Left lung (tissue), 4 donors: ENCODE measurements at regions not wholly inside any gene's neighbourhood (a gene's known extent, or its start where the extent isn't known, plus 50 kb on each side); places are given as distances from the start of the nearest gene placed in this dataset.

Experiments used
- ATAC-seq: fragments of 200-7000 bp; cut with Tn5 transposase; one replicate; pipeline ENCODE4 v1.9.1; 2020; ENCODE audit warnings: moderate library complexity
- DNase-seq, 4 donors: peaks; one replicate each; pipeline ENCODE4 v3.0.0-alpha.2; 2013 to 2020
- H3K27ac ChIP-seq, 2 donors: fragments of 200-600 bp; sonication (generic) in 1 of 2; one replicate each; pipeline versions ENCODE4 v1.5.0 to v1.8.0; 2020 to 2021
- H3K27me3 ChIP-seq, 2 donors: fragments of 200-600 bp; sonication (generic) in 1 of 2; one replicate each; pipeline versions ENCODE4 v1.5.0 to v1.8.0; 2020 to 2021
- H3K36me3 ChIP-seq, 2 donors: fragments of 200-600 bp; sonication (generic) in 1 of 2; one replicate each; pipeline versions ENCODE4 v1.5.0 to v1.8.0; 2020 to 2021
- H3K4me1 ChIP-seq, 2 donors: fragments of 200-600 bp; one replicate each; pipeline ENCODE4 v1.8.0; 2021
- H3K4me3 ChIP-seq, 2 donors: fragments of 200-600 bp; sonication (generic) in 1 of 2; one replicate each; pipeline versions ENCODE4 v1.5.0 to v1.8.0; 2020 to 2021; ENCODE audit warnings: mild to moderate bottlenecking in 1 of 2
- H3K9me3 ChIP-seq, 2 donors: fragments of 200-600 bp; sonication (generic) in 1 of 2; one replicate each; pipeline versions ENCODE4 v1.5.0 to v1.8.0; 2020 to 2021
- intact Hi-C, 2 donors: fragments of 100-400 bp; cut with DNase I; formaldehyde crosslinking; loops; one replicate each; pipeline versions ENCODE4 v1.11.2 to v1.14.2; 2022
- TF ChIP-seq, protein P1 (sequence below), 2 donors: fragments of 200-600 bp; sonication (generic) in 1 of 2; IDR thresholded peaks; one replicate each; pipeline versions ENCODE4 v1.5.0 to v1.8.0; 2021; ENCODE audit warnings: antibody characterized with exemption in 2 of 2
- donor health status: DM: no; HTN: yes; CAD: no.
- donor health status: DM: no; HTN: no; CAD: no.

DNA sequence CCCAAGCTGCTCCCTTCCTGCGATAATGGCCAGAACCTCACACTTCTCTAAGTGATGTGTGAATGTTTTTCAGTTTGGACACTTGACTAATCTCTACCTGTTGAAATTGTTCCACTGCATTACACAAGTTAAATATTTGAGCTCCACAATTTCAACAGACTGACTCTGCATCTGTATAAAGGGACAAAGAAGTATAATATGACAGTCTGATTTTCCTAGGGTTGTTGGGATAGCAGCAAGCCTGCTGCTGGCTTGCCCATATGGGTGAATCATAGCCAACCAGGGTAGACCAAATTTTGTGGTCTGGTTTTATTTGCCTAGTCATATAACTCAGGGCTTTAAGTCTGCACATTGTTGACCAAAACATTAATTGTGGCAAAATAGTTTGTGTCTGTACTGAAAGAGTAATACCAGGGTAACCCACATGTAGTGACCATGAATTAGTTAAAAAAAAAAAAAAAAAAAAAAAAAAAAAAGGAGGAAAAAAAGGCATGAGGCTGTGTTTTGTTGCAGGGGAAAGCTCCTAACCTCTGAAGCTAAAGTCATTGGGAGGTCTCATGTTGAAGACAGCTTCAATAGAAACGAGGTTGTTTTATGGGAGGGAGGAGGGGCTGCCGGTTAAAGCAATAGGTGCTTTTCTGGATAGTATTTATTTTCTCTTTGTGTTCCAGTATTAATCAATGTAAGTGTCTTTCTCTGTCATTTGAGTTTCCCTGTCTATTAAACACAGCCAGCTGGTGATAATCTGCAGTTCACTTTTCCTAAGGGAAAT, 534.2 kb downstream of the RAB28 start:
- Histone ChIP-seq H3K27ac (no peak overlapping the region), H3K4me1 (no peaks in the 10 kb centered on the region), H3K27me3 (no peaks in the 10 kb centered on the region), H3K4me3 (no peak overlapping the region), H3K36me3 (no peaks in the 10 kb centered on the region), H3K9me3 (no peaks in the 10 kb centered on the region)
- TF ChIP-seq, protein P1, sequence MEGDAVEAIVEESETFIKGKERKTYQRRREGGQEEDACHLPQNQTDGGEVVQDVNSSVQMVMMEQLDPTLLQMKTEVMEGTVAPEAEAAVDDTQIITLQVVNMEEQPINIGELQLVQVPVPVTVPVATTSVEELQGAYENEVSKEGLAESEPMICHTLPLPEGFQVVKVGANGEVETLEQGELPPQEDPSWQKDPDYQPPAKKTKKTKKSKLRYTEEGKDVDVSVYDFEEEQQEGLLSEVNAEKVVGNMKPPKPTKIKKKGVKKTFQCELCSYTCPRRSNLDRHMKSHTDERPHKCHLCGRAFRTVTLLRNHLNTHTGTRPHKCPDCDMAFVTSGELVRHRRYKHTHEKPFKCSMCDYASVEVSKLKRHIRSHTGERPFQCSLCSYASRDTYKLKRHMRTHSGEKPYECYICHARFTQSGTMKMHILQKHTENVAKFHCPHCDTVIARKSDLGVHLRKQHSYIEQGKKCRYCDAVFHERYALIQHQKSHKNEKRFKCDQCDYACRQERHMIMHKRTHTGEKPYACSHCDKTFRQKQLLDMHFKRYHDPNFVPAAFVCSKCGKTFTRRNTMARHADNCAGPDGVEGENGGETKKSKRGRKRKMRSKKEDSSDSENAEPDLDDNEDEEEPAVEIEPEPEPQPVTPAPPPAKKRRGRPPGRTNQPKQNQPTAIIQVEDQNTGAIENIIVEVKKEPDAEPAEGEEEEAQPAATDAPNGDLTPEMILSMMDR (IDR thresholded peaks at IDR 0.05) = no peak
- ATAC-seq (no peak), DNase-seq (no peak)
- intact Hi-C loops = no loop called here

DNA sequence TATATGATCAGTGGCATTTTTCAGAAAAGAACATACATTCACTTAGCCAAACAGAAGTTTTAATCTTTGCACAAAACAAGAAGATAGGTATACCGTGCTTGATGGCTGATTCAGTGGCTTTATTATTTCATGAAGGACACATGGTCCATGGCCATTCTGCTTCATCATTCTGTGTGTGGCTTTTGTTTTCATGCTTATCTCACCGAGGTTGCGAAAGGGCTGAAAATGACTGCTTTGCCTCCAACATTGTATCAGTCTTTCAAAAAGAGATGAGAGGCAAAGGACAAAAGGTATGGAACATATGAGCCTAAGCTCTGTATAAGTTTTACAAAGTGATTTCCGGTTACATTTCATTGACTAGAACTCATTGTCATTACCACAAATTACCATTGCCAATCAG, 541.1 kb downstream of the RAB28 start:
- DNase-seq (no peak), ATAC-seq (no peak)
- intact Hi-C loops = no loop called here

DNA sequence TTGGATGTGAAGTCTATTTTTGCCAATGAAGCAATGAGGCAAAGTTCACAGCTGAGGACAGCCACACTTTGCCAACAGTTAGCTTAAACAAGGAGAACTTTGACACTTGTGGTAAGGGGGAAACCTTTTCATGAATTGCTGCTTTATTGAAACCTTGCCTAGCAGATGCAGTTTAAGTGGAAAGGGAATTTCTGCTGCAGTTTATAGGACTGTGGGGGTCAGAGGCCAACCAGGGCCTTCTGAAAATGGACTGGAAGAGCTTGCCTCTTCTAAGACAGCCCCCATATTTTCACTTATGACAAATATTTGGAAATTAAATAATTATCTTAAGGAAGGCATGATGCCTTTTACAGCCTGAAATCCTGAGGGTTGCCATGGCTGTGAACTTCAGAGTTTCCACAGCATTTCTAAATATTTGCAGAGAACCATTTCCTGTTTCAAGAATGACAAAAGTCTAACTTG, 550.3 kb downstream of the RAB28 start:
- no peak for ATAC-seq
- no peak overlapping the region for H3K4me3 ChIP-seq
- no peak for DNase-seq
- no peaks in the 10 kb centered on the region for H3K4me1 ChIP-seq
- intact Hi-C loops = no loop called here
- H3K9me3 ChIP-seq = no peaks in the 10 kb centered on the region
- no peak overlapping the region for H3K27ac ChIP-seq
- H3K27me3 ChIP-seq = no peaks in the 10 kb centered on the region
- no peaks in the 10 kb centered on the region for H3K36me3 ChIP-seq
- TF ChIP-seq, protein P1 (IDR thresholded peaks at IDR 0.05) = no peak

More for the DNA sequence above, 541.1 kb downstream of the RAB28 start:
- Histone ChIP-seq H3K9me3 (peaks cover 0 to 2% of the 10 kb centered on the region in 2 donors), H3K27ac (no peak overlapping the region), H3K36me3 (no peaks in the 10 kb centered on the region), H3K4me3 (no peak overlapping the region), H3K27me3 (no peaks in the 10 kb centered on the region), H3K4me1 (no peaks in the 10 kb centered on the region)
- TF ChIP-seq, protein P1 (IDR thresholded peaks at IDR 0.05) = no peak

DNA sequence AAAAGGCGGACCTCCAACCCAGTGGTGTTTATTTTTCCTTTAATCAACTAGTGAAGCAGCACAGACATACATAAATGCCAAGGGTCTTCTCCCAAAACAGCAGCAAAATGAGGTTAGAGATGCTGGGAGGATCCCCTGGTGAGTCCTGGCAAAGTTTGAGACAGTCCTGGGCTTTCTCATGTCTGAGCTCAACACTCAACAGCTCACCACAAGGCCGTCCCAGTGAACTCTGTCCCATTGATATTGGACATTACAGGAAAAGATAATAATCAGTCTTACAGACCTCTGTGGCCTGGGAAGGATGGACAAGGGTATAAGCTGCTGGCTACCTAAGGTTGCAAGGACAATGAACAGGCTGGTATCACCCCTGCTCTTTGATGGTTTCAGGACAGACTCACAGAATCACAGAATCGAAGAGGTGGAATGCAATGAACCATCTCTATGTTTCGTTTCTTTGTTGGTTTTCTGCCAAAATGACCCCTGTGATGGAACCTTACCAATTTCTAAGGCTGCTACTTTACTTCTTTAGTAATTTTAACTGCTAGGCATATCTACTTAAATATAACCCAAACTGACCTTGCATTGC, 551.8 kb downstream of the RAB28 start:
- no peaks in the 10 kb centered on the region for H3K27me3 ChIP-seq
- intact Hi-C loops = no loop called here
- DNase-seq = no peak

DNA sequence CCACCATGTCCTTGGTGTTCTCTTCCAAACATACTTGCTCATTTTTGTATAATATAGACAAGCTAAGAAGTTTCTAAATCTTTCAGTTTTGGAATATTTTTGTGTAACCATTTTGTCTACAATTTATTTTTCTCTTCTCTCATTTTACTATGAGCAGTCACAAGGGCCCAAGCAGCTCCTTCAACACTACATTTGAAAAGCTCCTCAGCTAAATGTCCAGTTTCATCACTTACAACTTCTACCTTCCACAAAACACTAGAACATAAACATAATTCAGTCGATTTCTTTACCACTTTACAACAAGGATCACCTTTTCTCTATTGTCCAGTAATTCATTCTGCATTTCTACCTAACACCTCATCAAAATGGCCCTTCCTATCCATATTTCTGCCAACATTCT, 554.4 kb downstream of the RAB28 start:
- ATAC-seq = no peak
- TF ChIP-seq, protein P1 (IDR thresholded peaks at IDR 0.05) = no peak
- H3K27me3 ChIP-seq = no peaks in the 10 kb centered on the region

More for the DNA sequence above, 551.8 kb downstream of the RAB28 start:
- H3K36me3 ChIP-seq = no peaks in the 10 kb centered on the region
- H3K27ac ChIP-seq = no peak overlapping the region
- no peak for ATAC-seq
- H3K9me3 ChIP-seq = no peaks in the 10 kb centered on the region
- TF ChIP-seq, protein P1 (IDR thresholded peaks at IDR 0.05) = no peak
- H3K4me1 ChIP-seq = no peaks in the 10 kb centered on the region
- H3K4me3 ChIP-seq = no peak overlapping the region

More for the DNA sequence above, 554.4 kb downstream of the RAB28 start:
- Histone ChIP-seq H3K9me3 (no peaks in the 10 kb centered on the region), H3K27ac (no peak overlapping the region), H3K36me3 (no peaks in the 10 kb centered on the region), H3K4me1 (no peaks in the 10 kb centered on the region), H3K4me3 (no peak overlapping the region)
- intact Hi-C loops = no loop called here
- no peak for DNase-seq
